Endothelial cell of umbilical vein (primary cell): ENCODE measurements at regions not wholly inside any gene's neighbourhood (a gene's known extent, or its start where the extent isn't known, plus 50 kb on each side); places are given as distances from the start of the nearest gene placed in this dataset.

Experiments used
- BruUV-seq: library from RNA; stranded (reverse); fragments of 400-500 nt; replicated peaks from 2 replicates; lab custom pipeline; 2021; lab: Mats Ljungman, UMichigan
- CTCF ChIA-PET: fragments of 300-600, 350-600 bp; sonication (Branson Sonifier 250); formaldehyde crosslinking; loops from one replicate; lab custom pipeline; 2021; ENCODE audit warnings: antibody characterized with exemption, inconsistent platforms; lab: Charles Lee
- POLR2A ChIA-PET: fragments of 300-600, 350-600 bp; sonication (Branson Sonifier 250); formaldehyde crosslinking; loops from one replicate; lab custom pipeline; 2021; ENCODE audit warnings: antibody characterized with exemption, inconsistent platforms; lab: Charles Lee
- DNase-seq: peaks from one replicate; pipeline ENCODE4 v3.0.0-alpha.2; 2011; ENCODE audit warnings: low read depth, low spot score
- FAIRE-seq: peaks from 2 replicates; lab custom pipeline; 2011; peaks lifted over from hg19 to GRCh38; lab: Jason Lieb, UNC
- H2AFZ ChIP-seq: 2 replicates; pipeline ENCODE4 v1.6.0; 2012; ENCODE audit warnings: low read depth, low read length, control low read depth, inconsistent platforms
- H3K27ac ChIP-seq: 2 replicates; pipeline ENCODE4 v1.5.1; 2011; ENCODE audit warnings: low read depth, mild to moderate bottlenecking, control low read depth, low read length, moderate library complexity; ENCODE audit not compliant: insufficient read depth
- H3K27me3 ChIP-seq, 2 experiments: 2 replicates each; pipeline versions ENCODE4 v1.6.0 to v1.6.1; 2011; ENCODE audit warnings: low read length in 2 of 2, mixed read lengths in 1 of 2; ENCODE audit not compliant: control insufficient read depth in 2 of 2, insufficient read depth in 2 of 2
- H3K36me3 ChIP-seq, 2 experiments: 2 replicates in 1 of 2; 3 replicates in 1 of 2; pipeline ENCODE4 v1.5.1; 2011; ENCODE audit warnings: low read length in 2 of 2, mild to moderate bottlenecking in 1 of 2, moderate library complexity in 1 of 2; ENCODE audit not compliant: control insufficient read depth in 2 of 2, insufficient read depth in 2 of 2; ENCODE audit errors: extremely low read depth in 1 of 2
- H3K4me1 ChIP-seq: 3 replicates; pipeline ENCODE4 v1.5.1; 2011; ENCODE audit warnings: mild to moderate bottlenecking, low read length; ENCODE audit not compliant: control insufficient read depth, insufficient read depth; ENCODE audit errors: extremely low read depth
- H3K4me2 ChIP-seq: 2 replicates; pipeline ENCODE4 v1.6.1; 2011; ENCODE audit warnings: low read length, control low read depth, mixed read lengths; ENCODE audit not compliant: insufficient read depth
- H3K4me3 ChIP-seq, 3 experiments: fragments of 200-600 bp in 1 of 3; sonication (generic), shearing (Covaris generic) in 1 of 3; replicated peaks in 1 of 3; 2 replicates each; pipeline ENCODE4 v1.5.1; 2011 to 2016; ENCODE audit warnings: control low read depth in 3 of 3, low read length in 3 of 3, mild to moderate bottlenecking in 2 of 3, inconsistent platforms in 1 of 3, low read depth in 1 of 3, moderate library complexity in 1 of 3; ENCODE audit not compliant: insufficient read depth in 1 of 3
- H3K79me2 ChIP-seq: 2 replicates; pipeline ENCODE4 v1.6.0; 2012; ENCODE audit warnings: low read length, inconsistent platforms; ENCODE audit not compliant: control insufficient read depth, insufficient read depth
- H3K9ac ChIP-seq: replicated peaks from 2 replicates; pipeline ENCODE3; 2011; ENCODE audit warnings: low read length, control low read depth; ENCODE audit not compliant: insufficient read depth; ENCODE audit errors: extremely low read depth
- H3K9me1 ChIP-seq: replicated peaks from 3 replicates; pipeline ENCODE4 v1.6.0; 2011; ENCODE audit warnings: mild to moderate bottlenecking, low read length; ENCODE audit not compliant: control insufficient read depth, insufficient read depth; ENCODE audit errors: extremely low read depth
- H3K9me3 ChIP-seq: replicated peaks from 2 replicates; pipeline ENCODE4 v1.5.1; 2012; ENCODE audit warnings: low read length, inconsistent platforms; ENCODE audit not compliant: control insufficient read depth, insufficient read depth
- H4K20me1 ChIP-seq: replicated peaks from 2 replicates; pipeline ENCODE3; 2011; ENCODE audit warnings: mild to moderate bottlenecking, low read length; ENCODE audit not compliant: control insufficient read depth, insufficient read depth; ENCODE audit errors: extremely low read depth
- EZH2 ChIP-seq: IDR thresholded peaks from 2 replicates; pipeline ENCODE4 v1.6.1; 2012; ENCODE audit warnings: borderline replicate concordance, low read depth, mild to moderate bottlenecking, moderate library complexity, low read length, inconsistent platforms; ENCODE audit not compliant: severe bottlenecking
- FOS ChIP-seq: IDR thresholded peaks from 2 replicates; pipeline ENCODE4 v1.6.1; 2011; ENCODE audit warnings: mild to moderate bottlenecking, low read length, moderate library complexity, borderline replicate concordance; ENCODE audit not compliant: insufficient read depth
- GATA2 ChIP-seq: IDR thresholded peaks from 2 replicates; pipeline ENCODE4 v1.7.0; 2011; ENCODE audit warnings: low read depth, mild to moderate bottlenecking, moderate library complexity, mixed read lengths, low read length; ENCODE audit not compliant: insufficient read length, insufficient read depth
- JUN ChIP-seq: IDR thresholded peaks from 2 replicates; pipeline ENCODE4 v1.6.1; 2011; ENCODE audit warnings: borderline replicate concordance, low read depth; ENCODE audit not compliant: insufficient read length, insufficient read depth
- MYC ChIP-seq: IDR thresholded peaks from one replicate; pipeline ENCODE4 v1.6.1; 2011; ENCODE audit warnings: mild to moderate bottlenecking, low read depth, low read length
- POLR2A ChIP-seq: IDR thresholded peaks from 2 replicates; pipeline ENCODE4 v1.6.1; 2012; ENCODE audit warnings: low read depth, mild to moderate bottlenecking, control low read depth, low read length
- POLR2AphosphoS5 ChIP-seq: IDR thresholded peaks from 2 replicates; pipeline ENCODE4 v1.6.1; 2012; ENCODE audit warnings: low read depth, mild to moderate bottlenecking, control low read depth, low read length, moderate library complexity; ENCODE audit not compliant: insufficient read depth
- dilution Hi-C: fragments of 300-500 bp; cut with MboI; formaldehyde crosslinking; loops from one replicate; pipeline ENCODE4 v1.15.0; 2019; ENCODE audit warnings: low sequenced_read_pairs; ENCODE audit not compliant: extremely low pct_ligation_motif_present
- intact Hi-C: fragments of 100-400 bp; cut with micrococcal nuclease; formaldehyde crosslinking; loops from one replicate; pipeline ENCODE4 v1.10.0; 2022
- TF ChIP-seq, protein P1 (sequence below), 2 donors: IDR thresholded peaks; 1 replicate in 1 of 2; 2 replicates in 1 of 2; pipeline ENCODE4 v1.5.1; 2011; ENCODE audit warnings: low read length in 2 of 2, mild to moderate bottlenecking in 2 of 2, moderate library complexity in 2 of 2, control low read depth in 1 of 2, inconsistent platforms in 1 of 2, low read depth in 1 of 2; ENCODE audit not compliant: insufficient read depth in 1 of 2; ENCODE audit errors: extremely low read depth in 1 of 2
- TF ChIP-seq, protein P2 (sequence below): IDR thresholded peaks from 2 replicates; pipeline ENCODE4 v1.6.1; 2011; ENCODE audit not compliant: insufficient read depth, insufficient read length

DNA sequence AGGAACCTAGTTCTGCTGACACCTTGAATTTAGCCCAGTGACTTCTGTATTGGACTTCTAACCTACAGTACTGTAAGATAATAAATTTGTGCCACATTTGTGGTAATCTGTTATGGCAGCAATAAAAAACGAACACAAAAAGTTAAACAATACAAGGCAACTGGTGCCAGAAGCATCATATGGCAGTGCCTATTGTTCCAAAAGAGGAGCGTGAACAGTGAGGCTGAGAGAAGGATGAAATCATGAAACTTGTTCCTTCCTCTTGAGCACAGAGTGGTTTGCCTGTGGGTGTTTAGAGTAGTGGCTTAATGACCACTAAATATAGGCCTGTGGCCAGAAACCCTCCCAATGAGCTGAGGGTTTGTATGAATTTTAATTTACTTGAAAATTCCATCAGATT lies 69.7 kb upstream of the PGRMC2 start:
- dilution Hi-C loops = no loop called here
- intact Hi-C loops = no loop called here
- Histone ChIP-seq H3K27ac (peak overlapping the region; percentile 24), H3K9me3 (no peaks in the 10 kb centered on the region), H3K9ac (no peak overlapping the region), H3K4me2 (no peak overlapping the region), H2AFZ (no peak overlapping the region), H3K79me2 (no peaks in the 10 kb centered on the region), H4K20me1 (no peaks in the 10 kb centered on the region), H3K4me1 (peaks cover 34% of the 10 kb centered on the region), H3K27me3 (no peaks in the 10 kb centered on the region), H3K36me3 (no peaks in the 10 kb centered on the region), H3K4me3 (no peak overlapping the region), H3K9me1 (no peaks in the 10 kb centered on the region)
- BruUV-seq = no TSS peak
- TF ChIP-seq, protein P1, sequence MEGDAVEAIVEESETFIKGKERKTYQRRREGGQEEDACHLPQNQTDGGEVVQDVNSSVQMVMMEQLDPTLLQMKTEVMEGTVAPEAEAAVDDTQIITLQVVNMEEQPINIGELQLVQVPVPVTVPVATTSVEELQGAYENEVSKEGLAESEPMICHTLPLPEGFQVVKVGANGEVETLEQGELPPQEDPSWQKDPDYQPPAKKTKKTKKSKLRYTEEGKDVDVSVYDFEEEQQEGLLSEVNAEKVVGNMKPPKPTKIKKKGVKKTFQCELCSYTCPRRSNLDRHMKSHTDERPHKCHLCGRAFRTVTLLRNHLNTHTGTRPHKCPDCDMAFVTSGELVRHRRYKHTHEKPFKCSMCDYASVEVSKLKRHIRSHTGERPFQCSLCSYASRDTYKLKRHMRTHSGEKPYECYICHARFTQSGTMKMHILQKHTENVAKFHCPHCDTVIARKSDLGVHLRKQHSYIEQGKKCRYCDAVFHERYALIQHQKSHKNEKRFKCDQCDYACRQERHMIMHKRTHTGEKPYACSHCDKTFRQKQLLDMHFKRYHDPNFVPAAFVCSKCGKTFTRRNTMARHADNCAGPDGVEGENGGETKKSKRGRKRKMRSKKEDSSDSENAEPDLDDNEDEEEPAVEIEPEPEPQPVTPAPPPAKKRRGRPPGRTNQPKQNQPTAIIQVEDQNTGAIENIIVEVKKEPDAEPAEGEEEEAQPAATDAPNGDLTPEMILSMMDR (IDR thresholded peaks at IDR 0.05; ENCODE audit: extremely low read depth in 1 of 2, insufficient read depth in 1 of 2, low read depth in 1 of 2, low read length in 2 of 2) = no peak
- TF ChIP-seq FOS (no peak), POLR2AphosphoS5 (no peak), EZH2 (no peak), POLR2A (no peak), JUN (no peak), GATA2 (no peak), MYC (no peak)
- TF ChIP-seq, protein P2, sequence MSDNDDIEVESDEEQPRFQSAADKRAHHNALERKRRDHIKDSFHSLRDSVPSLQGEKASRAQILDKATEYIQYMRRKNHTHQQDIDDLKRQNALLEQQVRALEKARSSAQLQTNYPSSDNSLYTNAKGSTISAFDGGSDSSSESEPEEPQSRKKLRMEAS = no peak
- DNase-seq = peak; percentile 63
- CTCF ChIA-PET = no interaction called here
- FAIRE-seq = peak; percentile 18
- POLR2A ChIA-PET = no interaction called here
